Neural progenitor cell (in vitro differentiated cells): ENCODE measurements at regions not wholly inside any gene's neighbourhood (a gene's known extent, or its start where the extent isn't known, plus 50 kb on each side); places are given as distances from the start of the nearest gene placed in this dataset.
"Not testable (repeated sequence)": the region's sequence is repeated elsewhere in the genome, so short reads cannot be mapped to it uniquely, and the experiment has no call there.

Experiments
- DNase-seq: peaks from one replicate; pipeline ENCODE4 v3.0.0-alpha.2; 2016; ENCODE audit warnings: low spot score
- H2AFZ ChIP-seq: fragments of 200-600 bp; sonication (generic); replicated peaks from 2 replicates; pipeline ENCODE4 v1.6.1; 2016; ENCODE audit warnings: antibody characterized with exemption
- H3F3A ChIP-seq: fragments of 200-600 bp; sonication (generic); 2 replicates; pipeline ENCODE4 v1.6.1; 2016; ENCODE audit warnings: antibody characterized with exemption, low read depth
- H3K27ac ChIP-seq: fragments of 200-600 bp; sonication (generic); 2 replicates; pipeline ENCODE4 v1.5.1; 2016; ENCODE audit warnings: mild to moderate bottlenecking
- H3K27me3 ChIP-seq: fragments of 200-600 bp; sonication (generic); 2 replicates; pipeline ENCODE4 v1.6.1; 2016; ENCODE audit warnings: mild to moderate bottlenecking, moderate library complexity
- H3K36me3 ChIP-seq: fragments of 200-600 bp; sonication (generic); 2 replicates; pipeline ENCODE4 v1.5.1; 2016
- H3K4me1 ChIP-seq: fragments of 200-600 bp; sonication (generic); 2 replicates; pipeline ENCODE4 v1.6.1; 2016; ENCODE audit warnings: mixed run types
- H3K4me2 ChIP-seq: fragments of 200-600 bp; sonication (generic); 2 replicates; pipeline ENCODE4 v1.6.1; 2016
- H3K4me3 ChIP-seq: fragments of 200-600 bp; sonication (generic); 2 replicates; pipeline ENCODE4 v1.5.1; 2016
- H3K79me2 ChIP-seq: fragments of 200-600 bp; sonication (generic); 2 replicates; pipeline ENCODE4 v1.6.1; 2016; ENCODE audit warnings: low read depth
- H3K9ac ChIP-seq: fragments of 200-600 bp; sonication (generic); 2 replicates; pipeline ENCODE4 v1.6.1; 2016
- H3K9me3 ChIP-seq: fragments of 200-600 bp; sonication (generic); 2 replicates; pipeline ENCODE4 v1.5.1; 2016; ENCODE audit warnings: low read depth
- H4K20me1 ChIP-seq: fragments of 200-600 bp; sonication (generic); 2 replicates; pipeline ENCODE4 v1.6.1; 2016; ENCODE audit warnings: low read depth
- H3K27ac Mint-ChIP-seq: 3 replicates; pipeline ENCODE4 v1.8.0; 2021; ENCODE audit warnings: mixed read lengths
- H3K27me3 Mint-ChIP-seq: 2 replicates; pipeline ENCODE4 v1.8.0; 2022; ENCODE audit warnings: low read depth, mild to moderate bottlenecking, inconsistent platforms, moderate library complexity, mixed read lengths; ENCODE audit not compliant: insufficient read depth
- H3K36me3 Mint-ChIP-seq: 3 replicates; pipeline ENCODE4 v1.8.0; 2021; ENCODE audit warnings: mixed read lengths
- H3K4me1 Mint-ChIP-seq: 3 replicates; pipeline ENCODE4 v1.8.0; 2021; ENCODE audit warnings: mixed read lengths
- H3K4me3 Mint-ChIP-seq: 3 replicates; pipeline ENCODE4 v1.8.0; 2021; ENCODE audit warnings: mild to moderate bottlenecking, moderate library complexity, mixed read lengths
- H3K9me3 Mint-ChIP-seq: 3 replicates; pipeline ENCODE4 v1.8.0; 2020; ENCODE audit warnings: mixed read lengths
- EZH2 ChIP-seq: fragments of 200-600 bp; sonication (generic); IDR thresholded peaks from 2 replicates; pipeline ENCODE4 v1.6.1; 2017; ENCODE audit warnings: antibody characterized with exemption, mild to moderate bottlenecking, moderate library complexity
- EZH2phosphoT487 ChIP-seq: fragments of 200-600 bp; sonication (generic); IDR thresholded peaks from 2 replicates; pipeline ENCODE4 v1.6.1; 2017; ENCODE audit warnings: antibody characterized with exemption
- TF ChIP-seq, protein P1 (sequence below): fragments of 200-600 bp; sonication (generic); IDR thresholded peaks from 2 replicates; pipeline ENCODE4 v1.5.1; 2017; ENCODE audit warnings: antibody characterized with exemption, mild to moderate bottlenecking

- Mint-ChIP-seq H3K4me1 (no peaks in the 10 kb centered on the region), H3K9me3 (peaks cover 56% of the 10 kb centered on the region)
Observed at GRCh38 chr14:106166650-106167204, 640.3 kb downstream of the TMEM121 start.

GRCh38 chr14:106170163-106170658 is 643.8 kb downstream of the TMEM121 start:
- TF ChIP-seq, protein P1, sequence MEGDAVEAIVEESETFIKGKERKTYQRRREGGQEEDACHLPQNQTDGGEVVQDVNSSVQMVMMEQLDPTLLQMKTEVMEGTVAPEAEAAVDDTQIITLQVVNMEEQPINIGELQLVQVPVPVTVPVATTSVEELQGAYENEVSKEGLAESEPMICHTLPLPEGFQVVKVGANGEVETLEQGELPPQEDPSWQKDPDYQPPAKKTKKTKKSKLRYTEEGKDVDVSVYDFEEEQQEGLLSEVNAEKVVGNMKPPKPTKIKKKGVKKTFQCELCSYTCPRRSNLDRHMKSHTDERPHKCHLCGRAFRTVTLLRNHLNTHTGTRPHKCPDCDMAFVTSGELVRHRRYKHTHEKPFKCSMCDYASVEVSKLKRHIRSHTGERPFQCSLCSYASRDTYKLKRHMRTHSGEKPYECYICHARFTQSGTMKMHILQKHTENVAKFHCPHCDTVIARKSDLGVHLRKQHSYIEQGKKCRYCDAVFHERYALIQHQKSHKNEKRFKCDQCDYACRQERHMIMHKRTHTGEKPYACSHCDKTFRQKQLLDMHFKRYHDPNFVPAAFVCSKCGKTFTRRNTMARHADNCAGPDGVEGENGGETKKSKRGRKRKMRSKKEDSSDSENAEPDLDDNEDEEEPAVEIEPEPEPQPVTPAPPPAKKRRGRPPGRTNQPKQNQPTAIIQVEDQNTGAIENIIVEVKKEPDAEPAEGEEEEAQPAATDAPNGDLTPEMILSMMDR = peak; percentile 37
- H3K9ac ChIP-seq, H3K4me3 Mint-ChIP-seq, H3K27me3 Mint-ChIP-seq, H3K27me3 ChIP-seq, H3K79me2 ChIP-seq, H3K36me3 Mint-ChIP-seq, H3K27ac ChIP-seq, H3F3A ChIP-seq, H3K36me3 ChIP-seq, H3K27ac Mint-ChIP-seq, H3K4me2 ChIP-seq, H3K9me3 ChIP-seq, DNase-seq, H3K4me3 ChIP-seq, H3K4me1 ChIP-seq, H4K20me1 ChIP-seq, H2AFZ ChIP-seq, H3K4me1 Mint-ChIP-seq: not testable (repeated sequence)
- peaks cover 43% of the 10 kb centered on the region for H3K9me3 Mint-ChIP-seq

More at GRCh38 chr14:106166650-106167204, 640.3 kb downstream of the TMEM121 start:
- no peak overlapping the region for H3K9ac ChIP-seq
- H3K4me2 ChIP-seq = no peak overlapping the region
- no peaks in the 10 kb centered on the region for H3F3A ChIP-seq
- no peak overlapping the region for H3K27ac ChIP-seq
- H3K4me1 ChIP-seq = no peaks in the 10 kb centered on the region
- TF ChIP-seq, protein P1 = no peak
- TF ChIP-seq EZH2 (no peak), EZH2phosphoT487 (no peak)
- peaks cover 8% of the 10 kb centered on the region for H3K9me3 ChIP-seq
- no peaks in the 10 kb centered on the region for H3K36me3 Mint-ChIP-seq
- H3K27me3 ChIP-seq = no peaks in the 10 kb centered on the region
- no peak overlapping the region for H3K4me3 Mint-ChIP-seq
- DNase-seq = no peak
- H3K27me3 Mint-ChIP-seq = peaks cover 7% of the 10 kb centered on the region
- no peak overlapping the region for H3K4me3 ChIP-seq
- no peaks in the 10 kb centered on the region for H3K36me3 ChIP-seq
- no peak overlapping the region for H2AFZ ChIP-seq
- no peaks in the 10 kb centered on the region for H3K79me2 ChIP-seq
- H3K27ac Mint-ChIP-seq = no peak overlapping the region
- H4K20me1 ChIP-seq = no peaks in the 10 kb centered on the region

GRCh38 chr14:106174206-106174605 is 647.8 kb downstream of the TMEM121 start:
- TF ChIP-seq EZH2phosphoT487 (no peak), EZH2 (no peak)
- TF ChIP-seq, protein P1 = no peak
- no peaks in the 10 kb centered on the region for H3K79me2 ChIP-seq
- no peak overlapping the region for H3K4me3 ChIP-seq
- H3K27me3 ChIP-seq = no peaks in the 10 kb centered on the region
- H3F3A ChIP-seq = no peaks in the 10 kb centered on the region
- no peak for DNase-seq
- no peak overlapping the region for H3K27ac ChIP-seq
- H3K4me2 ChIP-seq = no peak overlapping the region
- no peaks in the 10 kb centered on the region for H3K36me3 Mint-ChIP-seq
- no peak overlapping the region for H2AFZ ChIP-seq
- H3K9me3 Mint-ChIP-seq = peaks cover 32% of the 10 kb centered on the region
- H3K4me1 Mint-ChIP-seq = no peaks in the 10 kb centered on the region
- no peak overlapping the region for H3K4me3 Mint-ChIP-seq
- no peak overlapping the region for H3K27ac Mint-ChIP-seq
- H3K4me1 ChIP-seq = no peaks in the 10 kb centered on the region
- no peaks in the 10 kb centered on the region for H3K36me3 ChIP-seq
- no peaks in the 10 kb centered on the region for H4K20me1 ChIP-seq
- H3K9ac ChIP-seq = no peak overlapping the region
- peaks cover 4% of the 10 kb centered on the region for H3K9me3 ChIP-seq
- no peaks in the 10 kb centered on the region for H3K27me3 Mint-ChIP-seq

DNA sequence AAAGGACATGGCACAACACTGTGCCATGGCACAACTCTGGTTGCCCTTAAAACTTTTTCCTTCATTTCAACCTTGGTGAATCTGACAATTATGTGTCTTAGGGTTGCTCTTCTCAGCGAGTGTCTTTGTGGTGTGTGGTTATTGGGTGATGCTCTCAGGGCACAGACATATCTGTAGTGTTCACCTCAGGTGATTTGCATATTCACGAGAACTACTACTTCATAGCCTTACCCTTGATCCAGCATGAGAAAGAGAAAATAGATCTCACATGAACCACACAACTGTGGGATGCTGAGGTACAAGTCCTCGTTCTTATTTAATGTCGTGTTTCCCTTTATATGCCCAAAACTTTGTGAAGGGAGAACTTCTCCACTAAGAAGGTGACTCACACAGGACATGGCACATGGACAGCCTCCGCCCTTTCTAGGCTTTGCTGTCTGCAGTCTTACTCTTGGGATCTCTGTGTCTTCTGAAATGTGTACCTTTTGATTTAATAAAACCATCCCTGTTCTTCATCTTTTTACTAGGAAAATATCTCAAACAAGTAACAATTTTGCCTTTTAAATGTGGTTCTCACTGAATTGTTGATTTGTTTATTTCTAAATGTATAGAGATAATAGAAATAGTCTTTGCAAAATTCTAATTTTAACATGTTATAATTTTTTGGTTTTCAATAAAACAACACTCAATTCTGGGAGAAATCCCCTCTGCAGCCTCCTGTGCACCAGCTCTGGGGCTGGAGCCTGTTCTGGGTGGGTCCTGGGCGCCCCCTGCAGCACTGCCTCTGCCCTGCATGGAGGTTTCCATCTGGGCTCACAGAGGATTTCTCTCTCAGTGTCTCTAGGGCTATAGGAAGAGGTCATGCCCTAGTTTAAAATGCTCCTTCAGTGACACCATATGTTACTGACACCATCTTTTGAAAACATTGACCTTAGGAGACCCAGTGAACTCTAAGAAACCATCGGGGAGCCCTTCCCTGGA is 651.2 kb downstream of the TMEM121 start:
- not testable (repeated sequence) for H3K36me3 Mint-ChIP-seq, H3K27me3 Mint-ChIP-seq, H3K27ac Mint-ChIP-seq

More for the DNA sequence above, 651.2 kb downstream of the TMEM121 start:
- not testable (repeated sequence) for H3K79me2 ChIP-seq, H3K4me1 ChIP-seq, DNase-seq, H3K9ac ChIP-seq, H3K4me3 ChIP-seq, H3F3A ChIP-seq, H3K9me3 ChIP-seq, H3K27ac ChIP-seq, H3K4me1 Mint-ChIP-seq, H3K27me3 ChIP-seq, H3K36me3 ChIP-seq, H3K4me2 ChIP-seq, H2AFZ ChIP-seq, H3K4me3 Mint-ChIP-seq, H4K20me1 ChIP-seq
- H3K9me3 Mint-ChIP-seq = peaks cover 29% of the 10 kb centered on the region
